H9 (cell line): ENCODE measurements at regions not wholly inside any gene's neighbourhood (a gene's known extent, or its start where the extent isn't known, plus 50 kb on each side); places are given as distances from the start of the nearest gene placed in this dataset.
A peak's percentile ranks its signal among the peaks of the same experiment; 100 is the strongest.

ENCODE experiments used
- DNase-seq: peaks from one replicate; pipeline ENCODE4 v3.0.0-alpha.2; 2017
- H2AFZ ChIP-seq: one replicate; pipeline ENCODE4 v1.6.1; 2013; ENCODE audit warnings: mild to moderate bottlenecking, low read length, control low read depth, moderate library complexity
- H2AK5ac ChIP-seq: 2 replicates; pipeline ENCODE4 v1.6.1; 2013; ENCODE audit warnings: low read length, control low read depth, mixed read lengths; ENCODE audit not compliant: insufficient read length
- H2BK120ac ChIP-seq: one replicate; pipeline ENCODE4 v1.6.1; 2013; ENCODE audit warnings: low read depth, mild to moderate bottlenecking, low read length, control low read depth, inconsistent platforms; ENCODE audit not compliant: poor library complexity, severe bottlenecking
- H2BK12ac ChIP-seq: 2 replicates; pipeline ENCODE4 v1.6.1; 2013; ENCODE audit warnings: low read length, control low read depth, mixed read lengths, low read depth; ENCODE audit not compliant: insufficient read length
- H2BK15ac ChIP-seq: 2 replicates; pipeline ENCODE4 v1.6.1; 2013; ENCODE audit warnings: low read depth, low read length, control low read depth
- H2BK20ac ChIP-seq: one replicate; pipeline ENCODE4 v1.6.1; 2013; ENCODE audit warnings: low read depth, mild to moderate bottlenecking, low read length, control low read depth, inconsistent platforms; ENCODE audit not compliant: poor library complexity, severe bottlenecking
- H2BK5ac ChIP-seq: 2 replicates; pipeline ENCODE4 v1.6.1; 2013; ENCODE audit warnings: low read length, control low read depth, mixed read lengths; ENCODE audit not compliant: insufficient read length
- H3K14ac ChIP-seq: 2 replicates; pipeline ENCODE4 v1.6.1; 2013; ENCODE audit warnings: low read length, control low read depth; ENCODE audit not compliant: insufficient read depth
- H3K18ac ChIP-seq: 2 replicates; pipeline ENCODE4 v1.6.1; 2013; ENCODE audit warnings: low read depth, mild to moderate bottlenecking, mixed read lengths, low read length, control low read depth; ENCODE audit not compliant: insufficient read length
- H3K23ac ChIP-seq: 2 replicates; pipeline ENCODE4 v1.6.1; 2013; ENCODE audit warnings: low read length, control low read depth, mixed read lengths, low read depth; ENCODE audit not compliant: insufficient read length
- H3K23me2 ChIP-seq: 2 replicates; pipeline ENCODE4 v1.6.1; 2013; ENCODE audit warnings: low read depth, mild to moderate bottlenecking, mixed read lengths, low read length, control low read depth; ENCODE audit not compliant: insufficient read length, poor library complexity, severe bottlenecking
- H3K27ac ChIP-seq: 2 replicates; pipeline ENCODE4 v1.5.1; 2013; ENCODE audit warnings: low read length, control low read depth, mixed read lengths, low read depth; ENCODE audit not compliant: insufficient read length
- H3K27me3 ChIP-seq: 2 replicates; pipeline ENCODE4 v1.6.1; 2013; ENCODE audit warnings: low read length, control low read depth, inconsistent platforms; ENCODE audit not compliant: insufficient read depth
- H3K4ac ChIP-seq: 2 replicates; pipeline ENCODE4 v1.6.1; 2013; ENCODE audit warnings: low read depth, mild to moderate bottlenecking, control low read depth, inconsistent platforms, low read length, moderate library complexity
- H3K4me1 ChIP-seq: 2 replicates; pipeline ENCODE4 v1.6.1; 2013; ENCODE audit warnings: low read length, control low read depth, inconsistent platforms; ENCODE audit not compliant: insufficient read depth
- H3K4me2 ChIP-seq: 2 replicates; pipeline ENCODE4 v1.6.1; 2013; ENCODE audit warnings: low read length, control low read depth, mixed read lengths; ENCODE audit not compliant: insufficient read length, insufficient read depth
- H3K56ac ChIP-seq: 2 replicates; pipeline ENCODE4 v1.6.1; 2013; ENCODE audit warnings: low read depth, mild to moderate bottlenecking, mixed read lengths, low read length, control low read depth; ENCODE audit not compliant: insufficient read length
- H3K79me1 ChIP-seq: 2 replicates; pipeline ENCODE4 v1.6.1; 2013; ENCODE audit warnings: low read depth, mild to moderate bottlenecking, moderate library complexity, low read length, control low read depth, inconsistent platforms; ENCODE audit not compliant: insufficient read depth, poor library complexity, severe bottlenecking
- H3K79me2 ChIP-seq: 2 replicates; pipeline ENCODE4 v1.6.1; 2013; ENCODE audit warnings: low read length, control low read depth, inconsistent platforms; ENCODE audit not compliant: insufficient read depth
- H3K9ac ChIP-seq: 2 replicates; pipeline ENCODE4 v1.6.1; 2013; ENCODE audit warnings: low read length, control low read depth, mixed read lengths; ENCODE audit not compliant: insufficient read length; ENCODE audit errors: extremely low read depth
- H3K9me3 ChIP-seq: one replicate; pipeline ENCODE4 v1.6.1; 2013; ENCODE audit warnings: low read depth, low read length, inconsistent platforms; ENCODE audit not compliant: control insufficient read depth
- H3T11ph ChIP-seq: one replicate; pipeline ENCODE4 v1.6.1; 2013; ENCODE audit warnings: mild to moderate bottlenecking, low read length, control low read depth, inconsistent platforms
- H4K20me1 ChIP-seq: one replicate; pipeline ENCODE4 v1.6.1; 2013; ENCODE audit not compliant: control insufficient read depth, insufficient read length, insufficient read depth
- H4K5ac ChIP-seq: 2 replicates; pipeline ENCODE4 v1.6.1; 2013; ENCODE audit warnings: low read depth, mild to moderate bottlenecking, mixed read lengths, low read length, control low read depth; ENCODE audit not compliant: insufficient read length
- H4K8ac ChIP-seq: replicated peaks from 2 replicates; pipeline ENCODE4 v1.6.1; 2013; ENCODE audit warnings: low read length, control low read depth, mixed read lengths, low read depth; ENCODE audit not compliant: insufficient read length
- H4K91ac ChIP-seq: 2 replicates; pipeline ENCODE4 v1.6.1; 2013; ENCODE audit warnings: low read depth, mild to moderate bottlenecking, moderate library complexity, mixed read lengths, low read length, control low read depth; ENCODE audit not compliant: insufficient read length
- H3K27ac Mint-ChIP-seq, 3 experiments: 2 replicates in 2 of 3; 3 replicates in 1 of 3; pipeline ENCODE4 v1.8.0; 2020 to 2021; ENCODE audit warnings: mixed read lengths in 3 of 3, mild to moderate bottlenecking in 1 of 3, moderate library complexity in 1 of 3
- H3K27me3 Mint-ChIP-seq: 2 replicates; pipeline ENCODE4 v1.8.0; 2021; ENCODE audit warnings: low read depth, mild to moderate bottlenecking, moderate library complexity, mixed read lengths
- H3K36me3 Mint-ChIP-seq, 3 experiments: 2 replicates in 2 of 3; 3 replicates in 1 of 3; pipeline ENCODE4 v1.8.0; 2020 to 2021; ENCODE audit warnings: low read depth in 3 of 3, mixed read lengths in 3 of 3; ENCODE audit not compliant: insufficient read depth in 1 of 3
- H3K4me1 Mint-ChIP-seq, 2 experiments: 2 replicates each; pipeline ENCODE4 v1.8.0; 2020; ENCODE audit warnings: mixed read lengths in 2 of 2
- H3K4me3 Mint-ChIP-seq, 2 experiments: 2 replicates in 1 of 2; 3 replicates in 1 of 2; pipeline ENCODE4 v1.8.0; 2020 to 2021; ENCODE audit warnings: mild to moderate bottlenecking in 2 of 2, mixed read lengths in 2 of 2, moderate library complexity in 1 of 2
- H3K9me3 Mint-ChIP-seq, 2 experiments: 2 replicates in 1 of 2; 3 replicates in 1 of 2; pipeline ENCODE4 v1.8.0; 2020; ENCODE audit warnings: mild to moderate bottlenecking in 2 of 2, mixed read lengths in 2 of 2, moderate library complexity in 1 of 2
- CTCF ChIP-seq: fragments of 200-600 bp; sonication (generic); conservative IDR thresholded peaks from 3 replicates; pipeline ENCODE4 v1.8.0; 2021; ENCODE audit warnings: antibody characterized with exemption, mild to moderate bottlenecking
- WGBS: extraction: QIAGEN DNeasy Blood & Tissue Kit; methylation state at CpG from one replicate; pipeline ENCODE4 v1.1.7; 2013; ENCODE audit warnings: missing lambda C conversion rate, low lambda C conversion rate, mixed read lengths; ENCODE audit not compliant: insufficient read length; ENCODE audit errors: extremely low coverage; 5-methylcytosine and 5-hydroxymethylcytosine counted together

- Mint-ChIP-seq H3K27ac (peak overlapping the region; percentile 3 to 88 (median 84); a peak in 2 of 7 replicates), H3K9me3 (no peaks in the 10 kb centered on the region; a peak in 1 of 5 replicates), H3K4me3 (peak overlapping the region in 1 of 2 experiments; percentile 36; a peak in 3 of 5 replicates), H3K36me3 (peaks cover 0 to 4% (median 0%) of the 10 kb centered on the region in 3 experiments; a peak in 1 of 7 replicates), H3K4me1 (peaks cover 14 to 15% of the 10 kb centered on the region in 2 experiments), H3K27me3 (no peaks in the 10 kb centered on the region)
- no peak overlapping the region for H3T11ph ChIP-seq
- H3K27ac ChIP-seq = no peak overlapping the region
- no peak overlapping the region for H2AFZ ChIP-seq
- no peak overlapping the region for H3K18ac ChIP-seq
- H2BK20ac ChIP-seq = no peak overlapping the region
- H3K56ac ChIP-seq = no peak overlapping the region
- H3K79me2 ChIP-seq = no peaks in the 10 kb centered on the region
- no peak for DNase-seq
- no peaks in the 10 kb centered on the region for H3K23me2 ChIP-seq
- H3K4me1 ChIP-seq = no peaks in the 10 kb centered on the region; the same call in 1 of the 2 replicates
- no CpG with 5 or more reads among the region's 3 CpGs for whole genome bisulfite sequencing
- H4K20me1 ChIP-seq = no peaks in the 10 kb centered on the region
- H4K8ac ChIP-seq = no peak overlapping the region
- H3K4ac ChIP-seq = no peak overlapping the region
- H3K27me3 ChIP-seq = no peaks in the 10 kb centered on the region
- H3K4me2 ChIP-seq = peak overlapping the region; percentile 29
- no peaks in the 10 kb centered on the region for H3K79me1 ChIP-seq
- H2BK12ac ChIP-seq = no peak overlapping the region
- H3K23ac ChIP-seq = no peak overlapping the region
- H4K91ac ChIP-seq = no peak overlapping the region
- no peaks in the 10 kb centered on the region for H3K9me3 ChIP-seq
- H4K5ac ChIP-seq = no peak overlapping the region
- H3K9ac ChIP-seq = no peak overlapping the region
- TF ChIP-seq CTCF = no peak
- no peak overlapping the region for H3K14ac ChIP-seq
- no peak overlapping the region for H2BK5ac ChIP-seq
- no peak overlapping the region for H2BK120ac ChIP-seq
- H2AK5ac ChIP-seq = no peak overlapping the region
- H2BK15ac ChIP-seq = no peak overlapping the region
Measured at GRCh38 chr5:136892000-136892399, 526.7 kb upstream of the TRPC7 start.
